LNCAP (cell line): ENCODE measurements at regions not wholly inside any gene's neighbourhood (a gene's known extent, or its start where the extent isn't known, plus 50 kb on each side); places are given as distances from the start of the nearest gene placed in this dataset.

Source experiments
- CTCF ChIP-seq: fragments of 450-650 bp; IDR thresholded peaks from 2 replicates; pipeline ENCODE4 v1.5.1; 2017; ENCODE audit warnings: mild to moderate bottlenecking

- TF ChIP-seq CTCF, result no peak
These were observed 1477.6 kb downstream of the KCNT2 start for GRCh38 chr1:195130598-195130997.

GRCh38 chr1:195122497-195122896, 1485.7 kb downstream of the KCNT2 start:
- TF ChIP-seq CTCF, result no peak

- no peak for TF ChIP-seq CTCF
These were observed 1494.8 kb downstream of the KCNT2 start for GRCh38 chr1:195113471-195113870.

DNA sequence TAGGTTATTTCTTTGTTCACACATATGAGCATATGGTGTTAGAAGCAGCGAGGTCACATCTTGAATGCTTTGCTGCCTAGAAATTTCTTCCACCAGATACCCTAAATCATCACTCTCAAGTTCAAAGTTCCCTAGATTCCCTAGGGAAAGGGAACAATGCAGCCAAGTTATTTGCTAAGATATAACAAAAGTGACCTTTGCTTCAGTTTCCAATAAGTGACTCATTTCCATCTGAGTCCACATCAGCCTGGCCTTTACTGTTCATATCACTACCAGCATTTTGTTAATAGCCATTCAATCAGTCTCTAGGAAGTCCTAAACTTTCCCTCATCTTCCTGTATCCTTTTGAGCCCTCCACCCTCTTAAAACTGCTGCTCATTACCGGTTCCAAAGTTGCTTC, 1502.5 kb downstream of the KCNT2 start:
- TF ChIP-seq CTCF, result no peak

GRCh38 chr1:195105281-195105680, 1503.0 kb downstream of the KCNT2 start:
- TF ChIP-seq CTCF, result no peak

GRCh38 chr1:195097316-195097715, 1510.9 kb downstream of the KCNT2 start:
- no peak for TF ChIP-seq CTCF

- TF ChIP-seq CTCF, result no peak
These were observed 1512.2 kb downstream of the KCNT2 start for GRCh38 chr1:195096051-195096521.

DNA sequence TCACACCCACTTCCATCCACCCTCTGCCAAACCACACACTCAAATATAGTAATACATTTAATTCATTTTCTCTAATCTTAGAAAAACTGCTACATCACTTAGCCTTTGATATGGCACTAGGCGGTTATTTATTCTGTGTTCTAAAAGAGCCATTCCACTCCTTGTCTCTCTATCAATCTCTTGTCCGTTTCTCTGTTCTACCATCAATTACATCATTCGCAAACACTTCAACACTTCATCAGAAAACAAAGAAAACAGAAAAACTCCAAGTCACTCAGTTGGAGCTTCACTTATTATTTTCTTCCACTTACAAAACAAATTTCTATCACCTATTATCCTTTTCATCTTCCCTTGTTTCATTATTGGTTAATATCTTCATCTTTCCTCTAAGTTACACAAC, 1523.0 kb downstream of the KCNT2 start:
- no peak for TF ChIP-seq CTCF
